ENCODE measurements at regions not wholly inside any gene's neighbourhood (a gene's known extent, or its start where the extent isn't known, plus 50 kb on each side); places are given as distances from the start of the nearest gene placed in this dataset.

- TF ChIP-seq CTCF (IDR thresholded peaks at IDR 0.05) = no peak
- no peak for TF ChIP-seq POLR2A (IDR thresholded peaks at IDR 0.05)
Observed at GRCh38 chr3:55143336-55143735, 215.5 kb upstream of the LRTM1 start.

Measured in lower leg skin (tissue), 3 donors.